ES-I3 (cell line): ENCODE measurements at regions not wholly inside any gene's neighbourhood (a gene's known extent, or its start where the extent isn't known, plus 50 kb on each side); places are given as distances from the start of the nearest gene placed in this dataset.

Source experiments
- H3K36me3 ChIP-seq: 2 replicates; pipeline ENCODE4 v1.6.1; 2013; ENCODE audit warnings: mild to moderate bottlenecking, low read length, control low read depth, moderate library complexity; ENCODE audit not compliant: insufficient read depth
- H3K4me1 ChIP-seq: 2 replicates; pipeline ENCODE4 v1.6.1; 2013; ENCODE audit warnings: mild to moderate bottlenecking, control low read depth, low read length; ENCODE audit not compliant: insufficient read depth
- H3K9ac ChIP-seq: 2 replicates; pipeline ENCODE4 v1.6.1; 2013; ENCODE audit warnings: low read depth, mild to moderate bottlenecking, low read length, moderate library complexity
- H3K9me3 ChIP-seq: 2 replicates; pipeline ENCODE4 v1.6.1; 2013; ENCODE audit warnings: mild to moderate bottlenecking, low read length, moderate library complexity; ENCODE audit not compliant: control insufficient read depth, insufficient read depth

DNA sequence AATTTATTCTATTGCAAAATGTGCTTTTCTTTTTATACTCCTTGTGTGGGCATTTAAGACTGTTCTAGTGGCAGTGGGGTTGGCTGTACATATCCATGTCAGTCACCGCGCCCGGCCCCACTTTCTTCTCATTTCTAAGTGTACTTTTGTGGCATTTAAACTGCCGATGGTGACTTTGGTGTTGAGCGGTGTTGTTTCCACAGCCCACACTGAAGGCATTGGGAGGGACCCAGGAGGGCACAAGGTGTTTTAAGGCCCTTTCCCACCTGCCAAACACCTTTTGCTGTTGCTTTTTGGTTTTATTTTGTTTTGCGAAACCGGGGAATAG lies 369.7 kb downstream of the MTX2 start:
- Histone ChIP-seq H3K9ac (no peak overlapping the region), H3K4me1 (no peaks in the 10 kb centered on the region; the same call in 1 of the 2 replicates), H3K36me3 (no peaks in the 10 kb centered on the region), H3K9me3 (no peaks in the 10 kb centered on the region)

DNA sequence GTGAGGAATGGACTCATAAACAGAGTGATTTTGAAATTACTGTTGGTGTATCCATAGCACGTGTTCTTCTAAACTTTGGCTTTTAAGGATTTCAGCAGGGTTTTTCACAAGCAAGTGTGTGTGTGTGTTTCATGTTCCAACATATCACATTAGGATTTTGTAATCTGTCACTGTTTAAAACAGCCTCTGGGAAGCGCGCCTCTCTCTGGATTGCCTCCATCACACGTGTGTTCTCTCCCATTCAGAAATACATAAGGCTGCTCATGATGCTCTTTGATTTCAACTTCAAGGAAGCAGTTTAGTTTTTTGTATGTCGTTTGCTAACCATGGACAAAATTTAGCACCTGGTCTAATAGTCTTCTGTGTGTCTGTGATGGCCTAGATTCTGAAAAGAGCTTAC lies 370.4 kb downstream of the MTX2 start:
- Histone ChIP-seq H3K4me1 (no peaks in the 10 kb centered on the region; the same call in 1 of the 2 replicates), H3K9ac (no peak overlapping the region), H3K9me3 (no peaks in the 10 kb centered on the region), H3K36me3 (no peaks in the 10 kb centered on the region)

DNA sequence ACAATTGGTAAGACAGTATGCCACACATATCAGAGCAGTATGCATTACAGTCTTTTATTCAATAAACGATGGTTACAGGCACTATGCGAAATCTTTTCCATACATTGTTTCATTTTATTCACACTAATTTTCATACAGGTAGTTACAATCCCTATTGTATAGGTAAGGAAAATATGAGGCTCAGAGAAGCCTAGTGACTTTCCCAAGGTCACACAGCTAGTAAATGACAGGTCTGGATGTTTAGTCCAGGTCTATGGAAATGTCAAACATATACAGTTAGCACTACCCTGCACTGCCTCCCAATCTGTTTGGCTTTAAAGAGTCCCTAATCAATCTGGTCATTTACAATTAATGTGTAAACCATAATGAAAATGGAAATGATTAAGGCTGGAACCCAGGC lies 372.2 kb downstream of the MTX2 start:
- Histone ChIP-seq H3K9ac (no peak overlapping the region), H3K9me3 (no peaks in the 10 kb centered on the region), H3K4me1 (peaks cover under 1% of the 10 kb centered on the region; the same call in 1 of the 2 replicates), H3K36me3 (no peaks in the 10 kb centered on the region)

DNA sequence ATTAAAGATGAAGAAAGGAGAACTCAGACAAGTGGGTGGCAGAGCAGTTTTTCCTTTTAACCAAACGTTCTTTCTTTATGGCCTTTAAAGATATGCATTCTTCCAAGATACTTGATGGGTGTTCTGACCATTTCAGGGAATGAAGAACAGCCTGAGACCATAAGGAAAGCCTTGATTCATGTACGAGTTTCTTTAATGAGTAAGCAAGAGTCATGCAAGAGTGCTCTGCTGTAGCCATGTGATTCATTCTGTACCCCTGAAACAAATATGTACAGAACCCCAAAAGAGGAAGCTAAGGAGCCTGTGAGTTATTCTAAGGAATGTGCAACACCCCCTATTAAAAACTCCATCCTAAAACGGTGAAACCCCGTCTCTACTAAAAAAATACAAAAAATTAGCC lies 372.8 kb downstream of the MTX2 start:
- H3K4me1 ChIP-seq, result peaks cover 4% of the 10 kb centered on the region; the same call in 1 of the 2 replicates
- no peaks in the 10 kb centered on the region for H3K36me3 ChIP-seq
- no peaks in the 10 kb centered on the region for H3K9me3 ChIP-seq
- H3K9ac ChIP-seq, result no peak overlapping the region

DNA sequence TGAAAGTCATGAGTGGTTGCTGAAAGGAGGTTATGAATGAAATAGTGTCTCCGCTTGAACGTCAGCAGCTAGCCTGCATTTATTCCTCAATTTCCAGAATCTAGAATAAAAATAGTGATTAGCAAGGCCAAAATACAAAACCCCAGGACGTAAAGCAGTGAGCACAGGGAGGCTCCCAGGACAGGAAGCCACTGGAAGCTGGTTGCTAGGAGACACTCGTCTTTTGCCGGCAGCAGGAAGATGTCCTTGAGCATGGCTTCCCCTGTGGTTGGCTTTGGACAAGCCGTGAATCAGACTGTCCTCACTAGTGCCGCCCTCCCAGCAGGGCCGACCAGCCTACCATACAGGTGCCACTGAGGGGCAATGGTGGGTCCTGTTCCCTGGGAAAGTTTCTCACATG lies 374.4 kb downstream of the MTX2 start:
- no peak overlapping the region for H3K9ac ChIP-seq
- H3K36me3 ChIP-seq, result no peaks in the 10 kb centered on the region
- no peaks in the 10 kb centered on the region for H3K9me3 ChIP-seq
- peaks cover 4% of the 10 kb centered on the region; the same call in 1 of the 2 replicates for H3K4me1 ChIP-seq

DNA sequence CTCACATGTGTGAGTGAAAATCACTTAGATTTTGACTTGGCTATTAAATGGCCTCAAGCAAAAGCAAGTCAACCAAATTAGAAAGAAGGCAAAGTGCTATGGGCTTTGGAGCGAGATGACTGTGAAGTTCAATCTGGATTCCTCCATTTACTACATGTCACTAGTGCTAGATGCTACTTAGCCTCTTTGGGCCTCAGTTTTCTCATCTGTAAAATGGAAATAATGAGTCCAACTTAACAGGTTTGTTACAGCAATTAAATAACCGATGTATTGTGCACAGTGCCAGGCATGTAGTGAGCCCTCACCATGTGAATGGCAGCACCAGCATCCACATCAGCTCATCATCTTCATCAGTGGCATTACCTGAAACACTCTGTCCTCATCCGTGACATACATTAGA lies 376.3 kb downstream of the MTX2 start:
- Histone ChIP-seq H3K9me3 (no peaks in the 10 kb centered on the region), H3K36me3 (no peaks in the 10 kb centered on the region), H3K4me1 (peaks cover 4% of the 10 kb centered on the region; the same call in 1 of the 2 replicates), H3K9ac (no peak overlapping the region)

DNA sequence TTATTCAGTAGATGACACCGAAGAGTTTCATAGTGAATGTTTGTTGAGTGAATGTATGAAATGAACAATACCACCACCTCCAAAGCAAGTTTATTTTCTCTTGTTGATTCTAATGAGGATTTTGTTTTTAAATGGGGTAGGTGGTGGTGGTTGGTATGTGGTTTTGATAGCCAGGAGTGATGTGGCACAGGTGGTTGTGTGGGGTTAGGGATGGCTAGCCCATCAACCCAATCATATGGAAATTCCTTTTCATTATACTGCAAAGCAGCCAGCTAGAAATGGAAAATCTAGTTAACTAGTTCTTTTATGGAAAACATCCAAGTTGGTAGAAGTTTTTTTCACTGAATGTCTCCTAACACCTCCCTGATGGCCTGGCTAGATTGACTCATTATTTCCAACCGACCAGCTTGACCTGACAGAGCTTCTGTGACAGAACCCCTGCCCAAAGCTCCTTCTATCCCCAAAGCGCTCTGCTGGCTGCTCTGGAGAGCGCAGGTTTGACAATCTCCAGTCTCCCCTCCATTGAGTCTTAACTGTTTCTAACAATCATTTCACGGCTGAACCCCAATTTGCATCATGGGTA lies 376.9 kb downstream of the MTX2 start:
- no peak overlapping the region for H3K9ac ChIP-seq
- peaks cover 4% of the 10 kb centered on the region; the same call in 1 of the 2 replicates for H3K4me1 ChIP-seq
- H3K36me3 ChIP-seq, result no peaks in the 10 kb centered on the region
- no peaks in the 10 kb centered on the region for H3K9me3 ChIP-seq

DNA sequence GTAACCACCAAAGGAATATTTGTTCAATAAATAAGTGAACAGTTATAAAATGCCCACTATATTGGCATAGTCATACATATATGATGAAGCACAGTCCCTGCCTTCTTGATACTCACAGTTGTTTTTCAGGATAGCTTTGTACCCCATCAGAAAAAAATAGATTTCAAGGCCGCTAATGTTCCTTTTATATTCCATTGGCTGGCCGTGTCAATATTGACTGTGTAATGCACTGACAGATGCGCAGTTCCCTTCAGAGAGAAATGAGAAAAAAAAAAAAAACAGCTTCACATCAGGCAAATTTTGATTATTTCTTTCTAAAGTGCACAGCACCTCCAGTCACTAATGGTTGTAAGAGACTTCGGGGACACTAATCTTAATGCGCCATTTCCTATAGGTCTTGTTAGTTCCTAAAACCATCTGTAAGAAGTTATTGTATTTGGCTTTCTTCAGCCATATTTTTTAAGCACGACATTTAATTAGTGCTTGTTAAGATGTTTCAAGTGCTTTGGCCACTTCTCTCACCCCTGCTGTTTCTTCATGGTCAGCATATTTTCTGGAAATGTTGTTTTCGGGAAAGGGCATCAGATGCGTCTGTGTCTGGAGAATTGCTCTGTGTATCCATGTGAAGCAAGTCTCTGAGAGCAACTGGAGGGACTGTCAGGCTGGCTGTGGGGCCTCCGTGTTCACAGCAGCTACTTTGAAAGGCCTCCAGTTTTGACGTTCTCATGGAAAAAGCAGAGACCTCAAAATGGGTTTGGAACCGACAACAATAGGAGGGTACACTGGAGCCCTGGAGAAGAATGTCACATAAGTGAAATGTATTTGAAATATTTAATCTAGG lies 378.3 kb downstream of the MTX2 start:
- H3K9ac ChIP-seq, result no peak overlapping the region

DNA sequence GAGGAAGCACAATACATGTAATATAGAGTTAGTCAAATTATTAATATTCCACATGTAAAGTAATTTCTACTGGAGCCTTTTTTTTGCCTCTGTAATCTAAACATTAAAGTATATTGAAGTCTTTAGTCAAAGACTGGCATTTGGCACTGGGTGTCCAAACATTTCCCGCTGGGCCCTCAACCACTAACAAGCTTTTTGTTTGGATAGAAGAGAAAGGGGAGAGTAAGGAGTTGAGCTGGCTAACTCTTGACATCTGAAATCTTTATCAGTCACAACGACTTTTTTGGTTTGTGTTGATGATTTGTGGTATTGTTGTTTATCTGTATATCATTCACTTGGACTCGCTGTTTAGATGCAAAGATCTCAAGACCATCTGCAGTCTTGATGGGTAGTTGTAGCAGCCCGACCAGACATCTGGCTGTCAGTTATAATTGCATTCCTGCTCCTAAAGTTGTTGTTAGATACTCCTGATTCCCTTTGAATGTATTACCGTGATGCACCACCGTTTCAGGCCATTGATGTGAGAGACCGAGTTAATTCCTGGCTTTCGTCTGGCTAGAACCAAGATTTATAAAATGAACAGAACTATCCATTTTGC lies 379.6 kb downstream of the MTX2 start:
- H3K36me3 ChIP-seq, result no peaks in the 10 kb centered on the region

More for the DNA sequence above, 378.3 kb downstream of the MTX2 start:
- Histone ChIP-seq H3K4me1 (peaks cover 4% of the 10 kb centered on the region; the same call in 1 of the 2 replicates), H3K36me3 (no peaks in the 10 kb centered on the region), H3K9me3 (no peaks in the 10 kb centered on the region)

DNA sequence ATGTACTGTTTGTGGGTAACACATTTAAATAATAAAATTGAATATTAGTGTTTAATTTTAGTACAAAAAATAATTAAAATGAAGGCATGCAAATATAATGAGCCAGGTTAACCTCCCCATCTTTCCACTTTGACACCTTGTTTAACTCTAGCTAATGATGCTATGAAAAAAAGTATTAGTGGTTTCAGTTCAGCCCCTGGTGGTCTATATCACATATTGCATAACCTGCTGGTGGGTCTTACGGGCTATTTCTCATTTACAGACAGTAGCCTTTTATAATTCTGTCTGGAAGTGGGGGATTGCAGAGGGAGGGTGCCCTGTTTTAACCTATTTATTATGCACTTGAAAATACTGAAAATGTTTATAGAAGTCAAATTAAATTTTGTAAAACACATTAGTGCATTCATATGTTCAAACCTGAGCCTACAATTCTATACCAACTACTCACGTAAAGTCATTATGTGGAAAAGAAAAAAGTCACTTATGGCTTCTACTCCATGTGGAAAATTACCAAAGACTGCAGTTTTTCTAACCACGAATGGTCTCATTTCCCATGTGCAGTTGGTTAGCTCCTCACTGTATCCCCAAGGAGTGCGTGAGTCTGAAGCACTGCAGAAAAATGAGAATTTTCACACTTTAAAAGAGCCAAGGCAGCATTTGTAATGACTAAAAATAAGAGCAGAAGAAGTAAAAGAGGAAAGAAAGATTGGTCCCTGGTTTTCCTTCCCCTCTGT lies 381.0 kb downstream of the MTX2 start:
- Histone ChIP-seq H3K36me3 (no peaks in the 10 kb centered on the region), H3K4me1 (peaks cover 13% of the 10 kb centered on the region), H3K9ac (no peak overlapping the region), H3K9me3 (no peaks in the 10 kb centered on the region)

More for the DNA sequence above, 379.6 kb downstream of the MTX2 start:
- Histone ChIP-seq H3K9ac (no peak overlapping the region), H3K9me3 (no peaks in the 10 kb centered on the region), H3K4me1 (peaks cover 8% of the 10 kb centered on the region)

DNA sequence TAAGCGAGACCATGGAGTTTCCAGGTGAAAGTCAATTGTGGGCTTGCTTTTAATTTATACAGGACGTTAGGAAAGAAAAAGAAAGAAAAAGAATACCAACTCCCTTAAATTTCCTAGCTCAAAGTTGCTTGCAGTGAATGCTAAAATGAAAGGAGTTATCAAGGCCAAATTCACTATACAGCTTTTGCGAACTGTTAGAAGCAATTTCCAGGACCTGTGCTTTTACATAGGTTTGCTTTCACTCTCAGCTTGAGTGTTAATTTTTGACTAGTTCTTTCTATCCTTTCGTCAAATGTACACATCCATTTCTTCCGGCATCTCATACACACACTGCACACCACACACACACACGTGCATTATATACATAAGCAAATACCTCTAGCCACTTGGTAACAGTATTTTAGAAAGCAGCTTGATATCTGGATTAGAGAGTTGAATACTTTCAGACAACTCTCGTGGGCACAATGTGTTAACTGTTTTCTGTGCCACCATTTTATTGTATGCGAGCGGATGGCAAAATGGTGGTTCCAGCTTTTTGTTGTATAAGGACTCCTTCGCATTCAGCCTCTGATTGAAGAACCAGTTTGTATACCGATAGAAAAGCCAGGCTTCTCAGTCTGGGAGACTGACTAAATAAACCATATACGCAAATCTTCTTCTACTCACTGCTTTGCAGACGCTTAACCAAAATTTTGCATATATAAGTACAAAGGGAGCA lies 381.8 kb downstream of the MTX2 start:
- Histone ChIP-seq H3K36me3 (no peaks in the 10 kb centered on the region), H3K9ac (no peak overlapping the region), H3K4me1 (peaks cover 13% of the 10 kb centered on the region)

DNA sequence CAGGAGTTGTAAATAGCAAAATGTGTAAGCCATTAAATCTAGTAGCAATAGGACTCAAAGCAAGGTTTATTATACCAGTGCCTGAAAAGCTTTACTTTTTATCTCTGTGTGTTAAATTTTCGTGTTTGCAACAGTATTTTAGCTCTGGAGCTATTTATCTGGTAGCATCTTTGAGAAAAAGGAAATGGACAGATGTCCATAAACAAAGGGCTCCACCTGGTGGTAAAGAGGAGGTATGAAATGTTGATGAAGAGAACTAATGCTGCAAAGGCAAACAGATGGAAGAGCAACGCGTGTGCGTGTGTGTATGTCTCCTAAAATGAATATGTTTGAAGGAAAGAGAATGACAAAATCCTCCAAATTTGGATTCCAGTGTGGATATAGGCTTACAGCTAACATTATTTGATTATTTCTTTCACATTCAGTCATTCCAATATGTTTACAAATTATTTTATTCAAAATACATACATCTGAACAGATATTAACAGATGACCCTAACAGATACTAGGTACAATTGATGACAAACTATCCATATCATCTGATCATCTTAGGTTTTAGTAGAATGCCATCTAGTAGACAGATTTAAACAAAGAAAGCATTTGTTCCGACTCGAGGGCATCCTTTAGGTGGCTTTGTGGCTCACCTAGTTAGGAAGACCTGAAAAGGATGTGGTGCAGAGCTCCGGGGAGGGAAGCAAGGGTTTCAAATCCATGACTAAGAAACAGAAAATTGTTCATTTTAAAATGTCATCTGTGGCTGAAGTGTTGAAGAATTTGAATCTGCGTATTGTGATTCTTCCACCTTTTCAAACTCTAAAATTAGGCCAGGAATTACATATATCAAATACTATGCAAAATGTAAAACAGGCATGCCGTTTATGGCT lies 383.3 kb downstream of the MTX2 start:
- H3K9ac ChIP-seq, result no peak overlapping the region
- no peaks in the 10 kb centered on the region for H3K9me3 ChIP-seq
- peaks cover 9% of the 10 kb centered on the region for H3K4me1 ChIP-seq
- H3K36me3 ChIP-seq, result no peaks in the 10 kb centered on the region

More for the DNA sequence above, 381.8 kb downstream of the MTX2 start:
- H3K9me3 ChIP-seq, result no peaks in the 10 kb centered on the region
